ENCODE measurements at regions not wholly inside any gene's neighbourhood (a gene's known extent, or its start where the extent isn't known, plus 50 kb on each side); places are given as distances from the start of the nearest gene placed in this dataset.

GRCh38 chr5:26482076-26482809, 556.1 kb downstream of the CDH9 start:
- 39% methylated on average over 5 of the region's 5 CpGs for WGBS
- H3K4me3 ChIP-seq = peak overlapping the region; percentile 30

DNA sequence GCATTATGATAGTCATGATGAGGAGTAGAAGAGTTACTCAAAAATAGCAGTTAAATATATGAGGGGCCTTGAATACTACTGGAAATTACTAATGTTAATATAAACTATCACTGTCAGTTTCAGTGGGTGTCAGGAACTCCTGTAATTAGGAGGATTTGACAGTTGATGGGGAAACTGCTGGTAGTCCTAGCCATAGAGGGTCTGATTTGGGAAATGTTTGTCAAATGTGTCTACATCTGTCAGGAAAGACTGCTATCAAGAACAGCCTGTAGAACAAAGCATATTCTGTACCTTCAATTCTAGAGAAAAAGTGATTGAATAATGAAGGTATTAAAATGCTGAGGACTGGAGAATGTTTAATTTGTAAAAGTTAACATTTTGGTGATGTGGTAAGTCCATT, 567.9 kb downstream of the CDH9 start:
- DNase-seq (ENCODE audit: low spot score in 2 of 2) = no peak
- no peak for TF ChIP-seq CTCF (IDR thresholded peaks at IDR 0.05)
- no peak for TF ChIP-seq POLR2A (IDR thresholded peaks at IDR 0.05)
- no peak for TF ChIP-seq EP300 (IDR thresholded peaks at IDR 0.05)
- TF ChIP-seq POLR2AphosphoS5 (IDR thresholded peaks at IDR 0.05) = no peak
- H3K27ac ChIP-seq = no peak overlapping the region
- H3K27me3 ChIP-seq = no peaks in the 10 kb centered on the region
- no peaks in the 10 kb centered on the region for H3K4me1 ChIP-seq
- no peaks in the 10 kb centered on the region for H3K9me3 ChIP-seq
- no peaks in the 10 kb centered on the region for H3K36me3 ChIP-seq
- no peak overlapping the region for H3K4me3 ChIP-seq

More at GRCh38 chr5:26482076-26482809, 556.1 kb downstream of the CDH9 start:
- Histone ChIP-seq H3K27me3 (no peaks in the 10 kb centered on the region), H3K36me3 (no peaks in the 10 kb centered on the region), H3K9me3 (no peaks in the 10 kb centered on the region), H3K27ac (no peak overlapping the region), H3K4me1 (no peaks in the 10 kb centered on the region)
- TF ChIP-seq POLR2A (IDR thresholded peaks at IDR 0.05) (no peak), EP300 (IDR thresholded peaks at IDR 0.05) (no peak), POLR2AphosphoS5 (IDR thresholded peaks at IDR 0.05) (no peak), CTCF (IDR thresholded peaks at IDR 0.05) (no peak)
- no peak for DNase-seq (ENCODE audit: low spot score in 2 of 2)

DNA sequence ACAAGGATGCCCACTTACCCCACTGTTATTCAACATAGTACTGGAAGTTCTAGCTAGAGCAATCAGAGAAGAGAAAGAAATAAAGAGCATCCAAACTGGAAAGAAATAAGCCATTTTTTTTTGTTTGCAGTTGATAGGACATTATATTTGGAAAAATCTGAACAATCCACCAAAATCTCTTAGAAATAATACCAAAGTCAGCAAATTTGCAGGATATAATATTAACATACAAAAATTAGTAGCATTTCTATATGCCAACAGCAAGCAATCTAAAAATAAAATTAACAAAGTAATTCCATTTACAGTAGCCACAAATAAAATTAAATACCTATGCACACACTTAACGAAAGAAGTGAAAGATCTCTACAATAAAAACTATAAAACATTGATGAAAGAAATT, 599.3 kb downstream of the CDH9 start:
- Histone ChIP-seq H3K36me3 (no peaks in the 10 kb centered on the region), H3K4me3 (no peak overlapping the region), H3K27me3 (no peaks in the 10 kb centered on the region), H3K4me1 (no peaks in the 10 kb centered on the region), H3K9me3 (no peaks in the 10 kb centered on the region), H3K27ac (no peak overlapping the region)
- no peak for DNase-seq (ENCODE audit: low spot score in 2 of 2)
- TF ChIP-seq POLR2AphosphoS5 (IDR thresholded peaks at IDR 0.05) (no peak), POLR2A (IDR thresholded peaks at IDR 0.05) (no peak), EP300 (IDR thresholded peaks at IDR 0.05) (no peak), CTCF (IDR thresholded peaks at IDR 0.05) (no peak)
- 77% methylated on average over 1 of the region's 1 CpG for WGBS

GRCh38 chr5:26434688-26435087, 603.7 kb downstream of the CDH9 start:
- Histone ChIP-seq H3K9me3 (no peaks in the 10 kb centered on the region), H3K27me3 (no peaks in the 10 kb centered on the region), H3K4me1 (no peaks in the 10 kb centered on the region), H3K27ac (no peak overlapping the region), H3K36me3 (no peaks in the 10 kb centered on the region), H3K4me3 (no peak overlapping the region)
- TF ChIP-seq CTCF (IDR thresholded peaks at IDR 0.05) (no peak), EP300 (IDR thresholded peaks at IDR 0.05) (no peak), POLR2AphosphoS5 (IDR thresholded peaks at IDR 0.05) (no peak), POLR2A (IDR thresholded peaks at IDR 0.05) (no peak)
- no peak for DNase-seq (ENCODE audit: low spot score in 2 of 2)
- 78% methylated on average over 3 of the region's 3 CpGs for WGBS

DNA sequence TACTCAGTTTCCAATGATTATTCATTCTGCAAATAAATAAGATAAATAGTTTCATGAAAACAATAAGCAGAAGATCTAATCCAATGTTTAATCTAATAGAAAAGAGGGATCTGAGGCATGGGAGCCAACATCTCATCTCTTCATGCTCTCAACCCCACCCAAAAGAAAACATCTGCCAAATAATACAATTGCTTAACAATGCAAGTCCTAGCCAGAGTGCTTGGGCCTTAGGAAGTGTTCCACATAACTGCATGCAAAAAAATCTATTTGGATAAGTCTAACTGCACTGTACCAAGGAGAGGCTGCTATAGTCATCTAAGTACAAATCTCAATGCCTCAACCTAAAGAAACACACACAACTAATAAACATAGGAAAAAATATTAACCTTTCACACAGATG, 606.0 kb downstream of the CDH9 start:
- no peaks in the 10 kb centered on the region for H3K27me3 ChIP-seq
- no peak for TF ChIP-seq CTCF (IDR thresholded peaks at IDR 0.05)
- no peak for TF ChIP-seq POLR2A (IDR thresholded peaks at IDR 0.05)
- TF ChIP-seq POLR2AphosphoS5 (IDR thresholded peaks at IDR 0.05) = no peak
- no peak for TF ChIP-seq EP300 (IDR thresholded peaks at IDR 0.05)
- H3K36me3 ChIP-seq = no peaks in the 10 kb centered on the region
- no peak overlapping the region for H3K4me3 ChIP-seq
- H3K27ac ChIP-seq = no peak overlapping the region
- H3K4me1 ChIP-seq = no peaks in the 10 kb centered on the region
- no peaks in the 10 kb centered on the region for H3K9me3 ChIP-seq
- no peak for DNase-seq (ENCODE audit: low spot score in 2 of 2)

All from suprapubic skin (tissue), 4 donors.